ENCODE measurements at regions not wholly inside any gene's neighbourhood (a gene's known extent, or its start where the extent isn't known, plus 50 kb on each side); places are given as distances from the start of the nearest gene placed in this dataset.

DNA sequence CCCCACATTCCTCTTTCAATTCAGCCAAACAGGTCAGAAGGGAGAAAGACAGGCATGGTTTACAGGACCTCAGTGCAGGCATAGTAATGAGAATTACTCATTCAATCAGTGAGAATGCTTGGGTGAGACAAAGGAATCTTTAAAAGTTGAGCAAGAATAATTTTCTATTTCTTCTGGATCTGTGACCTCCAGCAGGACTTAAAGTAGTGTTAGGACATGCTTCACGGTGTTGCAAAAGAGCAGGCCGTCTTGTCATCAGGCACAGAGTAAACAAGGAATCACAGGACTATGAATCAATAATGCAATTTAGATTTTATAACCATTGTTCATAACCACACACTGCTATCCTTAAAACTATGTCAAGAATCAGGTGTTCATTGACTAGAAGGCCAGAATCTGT, 130.6 kb upstream of the GLRA2 start:
- TF ChIP-seq, protein P1, sequence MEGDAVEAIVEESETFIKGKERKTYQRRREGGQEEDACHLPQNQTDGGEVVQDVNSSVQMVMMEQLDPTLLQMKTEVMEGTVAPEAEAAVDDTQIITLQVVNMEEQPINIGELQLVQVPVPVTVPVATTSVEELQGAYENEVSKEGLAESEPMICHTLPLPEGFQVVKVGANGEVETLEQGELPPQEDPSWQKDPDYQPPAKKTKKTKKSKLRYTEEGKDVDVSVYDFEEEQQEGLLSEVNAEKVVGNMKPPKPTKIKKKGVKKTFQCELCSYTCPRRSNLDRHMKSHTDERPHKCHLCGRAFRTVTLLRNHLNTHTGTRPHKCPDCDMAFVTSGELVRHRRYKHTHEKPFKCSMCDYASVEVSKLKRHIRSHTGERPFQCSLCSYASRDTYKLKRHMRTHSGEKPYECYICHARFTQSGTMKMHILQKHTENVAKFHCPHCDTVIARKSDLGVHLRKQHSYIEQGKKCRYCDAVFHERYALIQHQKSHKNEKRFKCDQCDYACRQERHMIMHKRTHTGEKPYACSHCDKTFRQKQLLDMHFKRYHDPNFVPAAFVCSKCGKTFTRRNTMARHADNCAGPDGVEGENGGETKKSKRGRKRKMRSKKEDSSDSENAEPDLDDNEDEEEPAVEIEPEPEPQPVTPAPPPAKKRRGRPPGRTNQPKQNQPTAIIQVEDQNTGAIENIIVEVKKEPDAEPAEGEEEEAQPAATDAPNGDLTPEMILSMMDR (IDR thresholded peaks at IDR 0.05), result no peak
- TF ChIP-seq POLR2A (IDR thresholded peaks at IDR 0.05), result no peak

Measured in heart left ventricle (tissue), 13 donors.